AML-193 (cell line): ENCODE measurements at regions not wholly inside any gene's neighbourhood (a gene's known extent, or its start where the extent isn't known, plus 50 kb on each side); places are given as distances from the start of the nearest gene placed in this dataset.

Source experiments
- DNase-seq, 2 experiments: peaks; one replicate each; lab custom pipeline; 2025; lab: John Stamatoyannopoulos, UW

DNA sequence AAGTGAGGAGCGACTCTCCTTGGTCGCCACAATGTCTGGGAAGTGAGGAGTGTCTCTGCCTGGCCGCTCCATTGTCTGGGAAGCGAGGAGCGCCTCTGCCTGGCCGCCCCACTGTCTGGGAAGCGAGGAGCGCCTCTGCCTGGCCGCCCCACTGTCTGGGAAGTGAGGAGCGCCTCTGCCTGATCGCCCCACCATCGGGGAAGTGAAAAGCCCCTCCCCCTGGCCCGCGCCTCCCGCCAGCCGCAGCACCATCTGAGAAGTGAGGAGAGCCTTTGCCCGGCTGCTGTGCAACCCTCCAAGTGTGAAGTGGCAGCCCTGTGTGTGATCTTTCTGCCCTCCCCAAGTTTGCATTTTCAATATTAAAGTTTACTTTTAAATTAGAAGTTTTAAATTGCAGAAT is 95.0 kb upstream of the PPP2R5A start:
- DNase-seq, result no peak

DNA sequence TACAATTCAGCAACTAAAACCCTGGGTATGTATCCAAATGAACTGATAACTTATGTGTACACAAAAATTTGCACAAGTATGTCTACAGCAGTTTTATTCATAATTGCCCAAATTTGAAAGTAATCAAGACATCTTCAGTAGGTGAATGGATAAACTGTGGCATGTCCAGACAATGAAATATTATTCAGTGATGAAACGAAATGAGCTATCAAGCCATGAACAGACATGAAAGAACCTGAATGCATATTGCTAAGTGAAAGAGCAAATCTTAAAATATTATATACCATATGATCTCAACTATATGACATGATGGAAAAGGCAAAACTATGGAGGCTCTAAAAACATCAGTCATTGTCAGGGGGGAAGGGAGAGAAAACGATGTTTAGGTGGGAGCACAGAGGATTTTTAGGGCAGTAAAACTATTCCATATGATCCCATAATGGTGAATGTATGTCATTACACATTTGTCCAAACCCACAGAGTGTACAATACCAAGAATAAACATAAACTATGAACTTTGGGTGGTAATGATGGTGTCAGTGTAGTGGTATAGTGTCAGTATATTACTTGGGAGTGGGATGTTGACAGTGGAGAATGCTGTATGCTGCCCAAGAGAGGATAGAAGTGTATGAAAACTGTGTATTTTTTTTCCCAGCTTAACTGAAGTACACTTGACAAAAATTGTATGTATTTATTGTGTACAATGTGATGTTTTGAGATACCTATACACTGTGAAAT is 92.8 kb upstream of the PPP2R5A start:
- DNase-seq, result no peak

DNA sequence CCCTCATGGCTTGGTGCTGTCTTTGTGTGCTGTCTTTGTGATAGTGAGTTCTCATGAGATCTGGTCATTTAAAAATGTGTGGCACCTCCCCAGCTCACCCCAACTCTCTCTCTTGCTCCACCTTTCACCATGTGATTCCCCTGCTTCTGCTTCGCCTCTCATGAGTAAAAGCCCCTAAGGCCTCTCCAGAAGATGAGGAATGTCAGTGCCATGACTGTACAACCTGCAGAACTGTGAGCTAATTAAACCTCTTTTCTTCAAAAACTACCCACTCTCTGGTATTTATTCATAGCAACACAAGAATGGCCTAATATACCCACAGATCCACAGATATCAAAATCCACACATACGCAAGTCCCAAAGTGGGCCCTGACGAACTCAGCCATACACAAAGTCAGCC is 88.9 kb upstream of the PPP2R5A start:
- no peak for DNase-seq

DNA sequence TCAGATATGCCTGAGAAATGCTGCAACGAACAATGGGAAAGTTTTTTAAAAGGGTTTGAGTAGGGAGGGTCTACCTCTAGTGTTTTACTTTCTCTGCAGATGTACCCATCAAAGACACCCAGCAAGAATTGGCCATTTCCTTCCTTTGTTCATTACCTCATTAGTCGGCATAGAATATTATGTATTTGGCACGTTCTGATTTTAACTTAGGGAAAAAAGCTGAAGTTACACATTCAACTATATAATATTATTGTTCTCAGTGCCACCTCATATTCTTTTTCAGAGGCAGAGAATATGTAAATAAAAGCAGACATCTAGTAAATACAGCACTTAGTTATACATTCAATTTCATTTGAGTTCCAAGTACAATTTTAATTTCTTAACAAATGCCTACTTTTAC is 83.7 kb upstream of the PPP2R5A start:
- no peak for DNase-seq

DNA sequence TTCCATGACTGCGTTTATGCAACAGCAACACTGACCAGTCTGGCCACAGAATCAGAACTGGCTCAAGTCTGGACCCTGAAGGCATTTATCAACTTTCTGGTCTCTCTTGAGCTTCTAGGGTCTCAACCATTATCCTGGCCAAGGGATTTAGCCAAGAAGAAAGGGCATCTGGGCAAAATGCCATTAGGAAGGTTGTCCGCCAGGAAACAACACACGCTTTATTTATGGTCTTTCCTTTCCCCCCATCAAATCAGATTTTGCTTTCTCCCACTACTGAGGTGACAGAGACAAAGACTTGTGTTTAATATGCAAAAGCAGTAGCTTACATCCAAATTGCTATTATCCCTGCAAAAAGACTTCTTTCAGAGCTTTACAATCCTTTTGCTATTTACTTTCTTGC is 81.6 kb upstream of the PPP2R5A start:
- no peak for DNase-seq

DNA sequence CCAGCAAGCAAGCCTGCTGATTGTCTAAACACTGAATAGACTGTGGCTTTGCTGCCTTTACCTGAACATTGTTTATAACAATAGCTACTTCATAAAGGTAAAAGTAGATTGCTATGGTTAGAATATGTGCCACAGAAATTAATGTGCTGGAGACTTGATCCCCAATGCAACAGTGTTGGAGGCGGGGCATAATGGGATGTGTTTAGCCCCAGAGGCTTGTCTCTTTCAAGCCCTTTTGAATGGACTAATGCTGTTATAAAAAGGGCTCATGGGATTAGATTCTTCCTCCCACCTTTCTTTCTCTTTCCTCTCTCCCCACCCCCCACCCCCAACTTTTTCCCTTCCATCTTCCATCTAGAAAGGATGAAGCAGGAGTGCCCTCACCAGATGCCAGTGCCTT is 80.2 kb upstream of the PPP2R5A start:
- no peak for DNase-seq

DNA sequence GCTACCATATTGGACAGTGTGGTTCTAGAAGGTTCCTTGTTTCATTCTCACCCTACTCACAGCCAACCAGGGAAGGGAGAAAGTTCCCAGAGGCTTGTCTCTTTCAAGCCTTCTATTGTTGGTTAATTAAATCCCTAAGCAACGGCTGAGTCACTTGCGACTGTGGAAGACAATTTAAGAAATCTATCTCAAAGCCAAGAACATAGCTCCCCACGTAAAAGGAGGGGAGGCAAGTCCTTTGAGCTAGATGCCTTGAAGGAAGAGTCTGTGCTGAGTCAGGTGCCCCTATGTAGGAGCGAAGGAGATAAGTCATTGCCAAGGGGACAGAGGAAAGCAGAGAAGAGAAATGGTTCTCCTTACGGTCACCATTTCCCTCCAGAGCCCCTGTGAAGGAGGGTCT is 79.4 kb upstream of the PPP2R5A start:
- DNase-seq, result no peak

DNA sequence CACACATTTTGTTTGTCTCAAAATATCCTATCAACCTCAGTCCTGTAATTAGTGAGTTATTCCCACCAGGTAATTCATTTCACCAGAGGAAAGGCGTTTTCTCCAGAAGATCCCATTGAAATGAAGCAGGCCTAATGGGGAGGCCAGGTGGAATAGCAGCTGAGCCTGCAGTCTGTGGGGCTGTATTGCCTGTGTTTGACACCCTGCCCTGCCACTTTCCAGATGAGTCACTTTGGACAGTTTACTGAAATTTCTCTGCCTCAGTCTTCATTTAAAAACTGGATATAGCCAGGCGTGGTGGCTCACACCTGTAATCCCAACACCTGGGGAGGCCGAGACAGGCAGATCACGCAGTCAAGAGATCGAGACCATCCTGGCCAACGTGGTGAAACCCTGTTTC is 78.1 kb upstream of the PPP2R5A start:
- DNase-seq, result no peak

DNA sequence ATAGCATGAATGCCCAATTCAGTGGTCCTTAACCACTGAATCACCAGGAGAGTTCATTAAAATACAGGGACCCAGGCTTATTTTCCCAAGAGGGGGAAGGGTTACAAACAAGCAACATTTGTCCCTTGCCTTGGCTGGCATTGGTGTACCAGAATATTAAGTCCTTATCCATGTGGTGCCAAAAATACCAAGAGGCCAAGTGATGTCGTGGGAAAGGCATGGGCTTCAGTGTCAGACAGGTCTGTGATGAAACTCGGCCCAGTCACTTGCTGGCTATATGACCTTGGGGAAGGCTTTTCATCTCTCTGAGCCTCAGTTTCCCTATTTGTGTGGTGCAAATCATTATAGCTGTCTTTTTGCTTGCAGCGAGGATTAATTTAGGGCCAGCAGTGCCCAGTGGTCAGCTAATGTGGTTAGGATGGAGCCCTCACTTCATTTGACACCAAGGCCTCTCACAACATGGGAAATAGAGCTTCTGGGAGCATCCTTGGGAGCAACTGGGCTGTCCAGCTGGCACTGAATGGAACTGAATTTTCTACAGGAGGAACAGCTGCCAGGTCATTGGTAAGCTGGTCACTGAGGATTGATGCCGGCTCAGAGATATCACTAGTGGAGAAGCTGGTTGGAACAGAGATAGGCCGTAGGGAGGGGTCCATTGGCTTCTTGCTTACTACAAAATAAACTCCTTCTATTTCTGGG is 77.2 kb upstream of the PPP2R5A start:
- no peak for DNase-seq

DNA sequence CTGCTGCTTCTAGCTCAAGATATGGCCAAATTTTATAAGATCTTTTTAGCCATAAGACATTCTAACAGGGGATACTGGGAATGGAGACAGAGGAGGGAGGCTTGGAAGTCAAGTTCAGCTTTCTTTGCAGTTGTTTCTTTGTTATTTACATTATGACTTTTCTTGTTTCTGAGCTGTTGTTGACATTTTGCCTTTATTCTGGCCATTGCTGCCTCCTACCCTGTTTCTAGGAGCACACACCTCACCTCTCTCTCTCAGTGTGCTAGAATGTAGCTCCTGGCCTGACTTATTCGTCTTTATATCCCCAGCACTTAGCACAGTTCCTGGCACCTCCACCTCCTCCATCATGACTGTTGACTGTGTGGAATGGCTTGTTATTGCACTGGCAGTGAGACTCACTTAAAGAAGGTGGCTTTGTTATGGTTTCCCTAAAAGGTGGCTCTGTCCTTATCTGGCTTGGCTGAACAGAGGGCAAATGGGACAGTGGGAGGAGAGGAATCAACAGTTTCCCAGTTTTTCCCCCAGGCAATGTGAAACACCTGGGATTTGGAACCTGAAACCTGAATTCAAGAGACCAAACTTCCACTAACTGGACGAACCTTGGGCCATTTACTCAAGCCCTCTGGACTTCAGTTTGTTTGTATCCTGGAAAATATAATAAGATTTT is 76.1 kb upstream of the PPP2R5A start:
- DNase-seq, result no peak

DNA sequence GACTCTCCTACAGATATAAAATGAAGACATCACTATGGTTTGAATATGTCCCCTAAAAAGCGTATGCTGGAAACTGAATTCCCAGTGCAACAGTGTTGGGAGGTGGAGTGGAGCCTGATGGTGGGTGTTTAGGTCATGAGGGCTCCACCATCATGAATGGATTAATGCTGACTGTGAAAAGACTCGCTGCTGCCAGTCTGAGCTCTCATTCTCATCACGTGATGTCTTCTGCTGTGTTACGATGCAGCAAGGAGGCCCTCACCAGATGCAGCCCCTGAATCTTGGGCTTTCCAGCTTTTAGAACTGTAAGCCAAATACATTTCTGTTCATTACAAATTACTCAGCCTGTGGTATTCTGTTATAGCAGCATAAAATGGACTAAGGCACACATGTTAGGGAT is 73.8 kb upstream of the PPP2R5A start:
- DNase-seq, result no peak

DNA sequence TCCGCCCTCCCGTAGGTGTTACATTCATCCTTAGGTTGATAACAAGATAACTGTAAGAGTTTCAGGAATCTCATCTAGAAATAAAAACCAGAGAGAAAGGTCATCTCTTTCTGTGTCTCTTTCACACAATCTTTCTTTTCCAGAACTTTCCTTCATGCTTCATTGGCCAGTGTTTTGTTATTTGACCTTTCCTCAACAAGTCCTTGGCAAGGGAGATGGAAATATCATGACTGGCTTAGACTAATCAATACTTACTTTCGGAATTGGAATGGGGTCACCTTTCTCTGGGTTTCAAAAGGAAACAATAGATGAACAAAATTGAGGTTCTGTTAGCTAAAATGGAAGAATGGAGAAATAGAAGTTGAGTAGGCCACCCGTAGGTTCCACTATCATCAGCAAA is 72.9 kb upstream of the PPP2R5A start:
- DNase-seq, result no peak

DNA sequence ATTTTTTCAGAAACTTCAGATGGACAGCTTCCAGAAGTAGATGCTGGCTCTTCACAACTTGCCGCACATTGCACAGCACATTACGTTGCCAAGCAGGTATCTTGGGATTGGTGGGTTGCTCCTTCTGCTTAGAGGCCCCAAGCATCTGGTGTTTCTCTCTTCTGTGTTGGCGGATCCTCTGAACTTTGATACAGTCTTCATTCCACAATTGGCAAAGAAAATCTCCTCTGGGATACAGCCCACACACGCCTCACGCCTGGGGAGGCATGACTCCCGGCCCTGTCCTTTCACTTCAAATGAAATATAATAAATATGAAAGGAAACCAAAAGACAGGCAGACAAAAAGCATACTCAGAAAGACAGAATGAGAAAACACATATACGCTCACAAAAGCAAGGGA is 72.3 kb upstream of the PPP2R5A start:
- no peak for DNase-seq

DNA sequence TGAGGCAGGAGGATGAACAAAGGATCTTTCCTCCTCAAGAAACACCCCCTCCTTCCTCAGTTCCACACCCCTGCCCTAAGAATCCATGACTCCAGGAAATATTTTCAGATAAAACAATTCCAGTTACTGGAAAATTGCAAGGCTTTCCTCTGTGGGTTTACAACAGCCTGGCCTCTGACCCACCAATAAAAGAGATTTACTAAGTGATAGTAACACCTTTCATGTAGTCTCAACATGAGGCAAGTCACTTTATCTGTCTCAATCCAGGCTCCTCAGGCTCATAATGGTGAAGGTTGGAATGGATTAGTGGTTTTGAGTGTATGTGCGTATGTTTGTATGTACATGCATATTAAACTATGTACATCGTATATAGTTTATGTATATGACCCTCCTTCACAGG is 71.4 kb upstream of the PPP2R5A start:
- no peak for DNase-seq

DNA sequence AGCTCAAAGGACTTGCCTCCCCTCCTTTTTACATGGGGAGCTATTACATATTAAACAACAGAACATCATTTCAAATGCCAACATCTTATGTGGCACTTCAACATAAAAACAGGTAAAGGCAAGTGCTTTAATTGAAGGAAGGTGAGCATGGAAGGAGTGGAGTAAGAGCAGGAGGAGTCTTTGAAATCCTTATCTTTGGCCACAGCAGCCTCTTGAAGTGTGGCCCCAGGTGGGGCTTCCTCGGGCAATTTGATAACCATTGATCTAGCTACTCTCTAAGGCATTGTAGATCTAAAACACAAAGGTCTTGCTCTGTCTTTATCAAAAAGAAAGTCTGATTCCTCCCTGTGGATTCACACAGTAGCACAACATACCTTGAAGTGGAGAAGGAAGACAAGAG is 70.9 kb upstream of the PPP2R5A start:
- DNase-seq, result no peak

DNA sequence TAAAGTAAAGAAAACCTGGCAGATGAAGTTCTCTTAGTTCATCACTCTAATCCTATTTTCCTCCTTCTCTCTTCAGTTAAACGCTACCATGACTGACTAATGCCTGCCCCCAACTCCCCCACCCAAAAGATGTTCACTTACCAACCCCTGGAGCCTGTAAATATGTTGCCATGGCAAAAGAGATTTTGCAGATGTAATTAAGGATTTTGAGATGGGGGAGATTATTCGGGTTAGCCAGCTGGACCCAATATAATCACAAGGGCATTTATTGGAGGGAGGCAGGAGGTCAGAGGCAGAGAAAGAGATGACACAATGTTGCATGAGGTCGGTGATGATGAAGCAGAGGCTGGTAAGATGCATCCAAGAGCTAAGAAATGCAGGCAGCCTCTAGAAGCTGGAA is 69.3 kb upstream of the PPP2R5A start:
- DNase-seq, result no peak

DNA sequence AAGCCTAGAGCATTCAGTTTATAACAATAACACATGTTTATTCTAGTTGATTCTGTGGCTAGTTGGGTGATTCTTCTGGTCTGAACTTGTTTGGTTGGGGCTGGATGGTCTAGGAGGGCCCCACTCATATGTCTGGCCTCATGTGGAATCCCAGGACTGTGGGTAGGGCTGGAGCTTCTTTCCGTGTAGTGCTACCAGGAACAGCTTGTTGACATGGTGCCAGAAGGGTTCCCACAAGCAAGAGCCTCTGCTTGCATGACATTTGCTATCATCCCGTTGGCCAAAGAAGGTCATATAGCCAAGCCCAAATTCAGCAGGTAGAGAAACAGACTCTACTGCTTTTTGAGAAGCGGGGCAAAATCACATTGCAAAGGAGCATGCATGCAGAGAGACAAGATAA is 67.6 kb upstream of the PPP2R5A start:
- no peak for DNase-seq

DNA sequence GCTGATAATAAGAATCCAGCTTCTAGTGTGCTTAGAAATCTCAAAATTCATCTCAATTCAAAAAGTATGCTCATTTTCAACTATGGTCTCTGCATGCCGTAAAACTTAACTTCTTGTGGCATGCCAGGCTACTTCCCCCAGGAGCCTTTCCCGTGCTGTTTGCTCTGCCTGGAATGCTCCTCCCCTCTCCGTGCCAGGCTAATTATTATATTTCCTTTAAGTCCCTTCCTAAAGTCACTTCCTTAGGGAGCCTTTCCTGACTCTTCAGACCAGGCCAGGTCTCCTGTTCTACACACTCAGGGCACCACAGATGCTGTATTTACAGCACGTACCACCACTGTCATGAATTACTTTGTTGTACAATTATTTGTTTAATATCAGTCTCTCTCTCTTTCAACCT is 67.1 kb upstream of the PPP2R5A start:
- no peak for DNase-seq

DNA sequence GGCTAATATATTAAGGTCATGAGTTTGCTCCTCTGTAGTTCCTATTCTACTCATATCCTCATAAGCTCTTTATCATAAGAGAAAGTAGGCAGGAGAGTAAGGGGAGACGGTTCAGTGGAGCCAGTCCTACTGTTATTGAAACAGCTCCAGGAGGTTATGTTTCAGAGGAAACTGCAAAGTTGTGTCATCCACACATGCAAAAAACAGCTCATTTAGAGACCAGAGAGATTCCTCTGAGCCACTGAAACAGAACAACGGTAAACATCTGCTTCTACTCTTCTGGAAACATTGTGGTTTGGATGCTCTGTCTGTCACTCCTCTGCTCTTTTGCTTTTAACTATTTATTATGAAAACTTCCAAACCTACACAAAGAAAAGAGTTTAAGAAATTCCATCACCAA is 66.3 kb upstream of the PPP2R5A start:
- no peak for DNase-seq

DNA sequence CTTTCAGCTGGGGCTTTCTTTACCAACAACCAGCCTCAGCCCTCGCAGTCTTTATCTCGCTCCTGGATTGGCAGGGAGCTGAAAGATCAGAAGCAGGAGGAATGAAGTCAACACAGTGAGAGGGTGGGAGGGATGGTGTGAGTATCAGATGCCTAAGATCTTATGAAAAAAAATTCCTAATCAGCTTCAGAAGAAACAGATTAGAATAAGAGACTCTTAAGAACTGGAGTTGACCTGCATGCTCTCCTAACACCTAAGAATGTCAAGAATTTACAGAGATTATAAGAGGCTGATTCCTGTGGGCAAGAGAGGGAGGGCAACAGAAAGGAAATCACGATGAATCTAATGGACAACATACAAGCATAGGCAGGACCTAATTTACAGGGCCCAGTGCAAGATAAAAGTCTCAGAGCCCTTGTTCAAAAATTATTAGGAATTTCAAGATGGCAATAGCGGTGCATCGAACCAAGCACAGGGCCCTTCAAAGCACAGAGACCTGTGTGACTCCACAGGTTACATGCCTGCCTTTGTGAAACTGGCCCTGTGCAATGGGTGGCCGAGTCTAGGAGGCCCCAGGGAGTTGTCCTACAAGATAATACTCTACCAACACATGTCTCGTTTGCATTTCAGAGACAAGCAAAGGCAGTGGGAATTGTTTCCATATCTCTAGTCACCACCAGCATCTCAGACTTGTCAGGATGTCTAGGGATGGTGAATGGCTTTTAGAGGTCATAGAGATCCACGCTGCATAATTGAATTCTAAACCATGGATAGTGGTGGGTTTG is 65.3 kb upstream of the PPP2R5A start:
- DNase-seq, result no peak

DNA sequence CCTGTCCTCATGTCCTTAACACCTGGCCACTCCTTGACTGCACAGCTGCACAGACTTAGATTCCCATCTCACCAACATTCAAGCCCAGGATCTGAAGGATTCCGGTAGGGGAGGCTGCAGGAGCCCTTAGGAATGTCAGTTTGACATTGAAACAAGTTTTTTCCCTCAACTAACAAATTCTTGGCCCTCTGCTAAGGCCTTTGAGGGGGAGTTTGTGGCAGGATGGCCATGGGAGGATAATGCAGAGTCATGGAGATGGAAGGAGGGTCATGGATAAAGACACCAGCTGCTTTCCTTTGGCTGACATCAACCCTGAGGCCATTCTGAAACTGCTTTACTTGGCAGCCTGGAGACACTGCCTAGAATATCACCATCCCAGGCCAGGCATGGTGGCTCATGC is 63.4 kb upstream of the PPP2R5A start:
- no peak for DNase-seq

DNA sequence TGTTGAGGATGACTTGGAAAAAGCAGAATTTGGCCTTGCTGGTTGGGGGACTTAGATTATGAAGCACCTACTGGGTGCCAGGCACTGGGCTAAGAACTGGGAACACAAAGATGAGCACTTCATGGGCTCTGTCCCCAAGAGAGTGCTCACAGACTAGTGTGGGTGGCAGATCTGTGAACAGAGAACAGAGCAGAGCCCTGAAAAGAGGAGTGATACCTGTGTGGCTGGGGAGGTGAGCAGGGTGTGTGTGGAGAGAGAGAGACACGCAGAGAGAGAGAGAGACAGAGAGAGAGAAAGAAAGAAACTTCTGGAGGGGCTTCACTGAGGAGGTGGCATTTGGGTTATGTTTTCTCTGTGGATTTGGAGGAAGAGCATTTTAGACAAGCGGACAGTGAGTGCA is 61.1 kb upstream of the PPP2R5A start:
- no peak for DNase-seq

DNA sequence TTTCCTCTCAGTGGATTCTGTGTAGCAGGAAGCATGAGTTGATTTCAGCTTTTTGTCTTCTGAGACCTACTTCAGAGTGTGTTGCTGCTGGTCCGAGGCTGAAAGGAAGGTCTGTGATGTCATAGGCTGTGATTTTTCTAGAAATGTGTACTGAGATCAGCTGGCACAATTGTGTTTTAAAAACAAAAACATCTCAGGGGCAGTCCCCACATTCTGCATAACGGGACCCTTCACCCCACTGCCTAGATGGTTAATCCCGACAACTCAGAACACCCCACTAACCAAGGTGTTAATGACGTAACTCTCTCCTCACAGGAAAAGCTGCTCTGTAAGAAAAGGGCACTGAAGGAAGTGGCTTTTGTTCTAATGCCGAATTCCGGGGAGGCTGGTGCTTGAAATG is 59.8 kb upstream of the PPP2R5A start:
- DNase-seq, result no peak
